Cardiac muscle cell (in vitro differentiated cells and primary cell): ENCODE measurements at regions not wholly inside any gene's neighbourhood (a gene's known extent, or its start where the extent isn't known, plus 50 kb on each side); places are given as distances from the start of the nearest gene placed in this dataset.

Source experiments
- DNase-seq, 2 donors: peaks; one replicate each; pipeline versions ENCODE4 v3.0.0 to v3.0.0-alpha.2; 2010 to 2017; ENCODE audit warnings: low read depth in 1 of 2, low spot score in 1 of 2
- H3K27ac ChIP-seq: fragments of 200-600 bp; sonication (generic); 2 replicates; pipeline ENCODE4 v1.5.1; 2016
- H3K27me3 ChIP-seq: fragments of 200-600 bp; sonication (generic); 2 replicates; pipeline ENCODE4 v1.6.0; 2016; ENCODE audit warnings: control low read depth
- H3K36me3 ChIP-seq: fragments of 200-600 bp; sonication (generic); 2 replicates; pipeline ENCODE4 v1.5.1; 2016; ENCODE audit warnings: control low read depth
- H3K4me1 ChIP-seq: fragments of 200-600 bp; sonication (generic); 2 replicates; pipeline ENCODE4 v1.8.1; 2017; ENCODE audit warnings: low read depth, mild to moderate bottlenecking, mixed run types
- H3K4me3 ChIP-seq: fragments of 200-600 bp; sonication (generic); 2 replicates; pipeline ENCODE4 v1.5.1; 2016; ENCODE audit warnings: mild to moderate bottlenecking
- H3K9me3 ChIP-seq: fragments of 200-600 bp; sonication (generic); 2 replicates; pipeline ENCODE4 v1.5.1; 2017; ENCODE audit warnings: low read depth, mild to moderate bottlenecking, control low read depth
- CTCF ChIP-seq: IDR thresholded peaks from 2 replicates; pipeline ENCODE4 v1.5.1; 2012; ENCODE audit warnings: low read depth, mild to moderate bottlenecking, low read length

- Histone ChIP-seq H3K27me3 (no peaks in the 10 kb centered on the region), H3K4me1 (no peaks in the 10 kb centered on the region), H3K36me3 (no peaks in the 10 kb centered on the region), H3K27ac (no peak overlapping the region), H3K9me3 (no peaks in the 10 kb centered on the region), H3K4me3 (no peak overlapping the region)
- DNase-seq = no peak
- TF ChIP-seq CTCF = no peak
Measured at GRCh38 chr2:67532387-67532786, 135.3 kb downstream of the ETAA1 start.

GRCh38 chr2:67534745-67535144 is 137.6 kb downstream of the ETAA1 start:
- no peaks in the 10 kb centered on the region for H3K36me3 ChIP-seq
- H3K27ac ChIP-seq = no peak overlapping the region
- no peak for DNase-seq
- no peaks in the 10 kb centered on the region for H3K4me1 ChIP-seq
- H3K4me3 ChIP-seq = no peak overlapping the region
- no peaks in the 10 kb centered on the region for H3K9me3 ChIP-seq
- no peaks in the 10 kb centered on the region for H3K27me3 ChIP-seq
- no peak for TF ChIP-seq CTCF

GRCh38 chr2:67540962-67541361 is 143.8 kb downstream of the ETAA1 start:
- no peaks in the 10 kb centered on the region for H3K9me3 ChIP-seq
- DNase-seq = no peak
- H3K27ac ChIP-seq = no peak overlapping the region
- H3K36me3 ChIP-seq = no peaks in the 10 kb centered on the region
- no peak overlapping the region for H3K4me3 ChIP-seq
- no peaks in the 10 kb centered on the region for H3K4me1 ChIP-seq
- H3K27me3 ChIP-seq = no peaks in the 10 kb centered on the region
- no peak for TF ChIP-seq CTCF

- H3K27ac ChIP-seq = no peak overlapping the region
- H3K4me3 ChIP-seq = no peak overlapping the region
- no peaks in the 10 kb centered on the region for H3K36me3 ChIP-seq
- TF ChIP-seq CTCF = no peak
- H3K27me3 ChIP-seq = no peaks in the 10 kb centered on the region
- no peak for DNase-seq
- no peaks in the 10 kb centered on the region for H3K9me3 ChIP-seq
- no peaks in the 10 kb centered on the region for H3K4me1 ChIP-seq
Measured at GRCh38 chr2:67544286-67544685, 147.2 kb downstream of the ETAA1 start.

- H3K4me3 ChIP-seq = no peak overlapping the region
- H3K27me3 ChIP-seq = no peaks in the 10 kb centered on the region
- no peaks in the 10 kb centered on the region for H3K4me1 ChIP-seq
- no peak overlapping the region for H3K27ac ChIP-seq
- H3K9me3 ChIP-seq = no peaks in the 10 kb centered on the region
- no peak for TF ChIP-seq CTCF
- H3K36me3 ChIP-seq = no peaks in the 10 kb centered on the region
- DNase-seq = no peak
Measured at GRCh38 chr2:67548317-67549201, 151.4 kb downstream of the ETAA1 start.
